Stomach smooth muscle (tissue), 2 donors: ENCODE measurements at regions not wholly inside any gene's neighbourhood (a gene's known extent, or its start where the extent isn't known, plus 50 kb on each side); places are given as distances from the start of the nearest gene placed in this dataset.

ENCODE experiments used
- H3K27ac ChIP-seq: one replicate; pipeline ENCODE4 v1.7.0; 2013; ENCODE audit warnings: mild to moderate bottlenecking, low read length, inconsistent platforms
- H3K27me3 ChIP-seq, 2 donors: one replicate each; pipeline ENCODE4 v1.7.0; 2013; ENCODE audit warnings: low read length in 2 of 2; ENCODE audit not compliant: insufficient read depth in 2 of 2, control insufficient read depth in 1 of 2
- H3K36me3 ChIP-seq, 2 donors: one replicate each; pipeline ENCODE4 v1.7.0; 2013; ENCODE audit warnings: low read length in 2 of 2; ENCODE audit not compliant: control insufficient read depth in 2 of 2, insufficient read depth in 2 of 2
- H3K4me1 ChIP-seq: one replicate; pipeline ENCODE4 v1.7.0; 2013; ENCODE audit warnings: low read length; ENCODE audit not compliant: control insufficient read depth, insufficient read depth
- H3K4me3 ChIP-seq, 2 donors: one replicate each; pipeline ENCODE4 v1.7.0; 2013; ENCODE audit warnings: low read length in 2 of 2
- H3K9ac ChIP-seq, 2 donors: one replicate each; pipeline ENCODE4 v1.7.0; 2013; ENCODE audit warnings: low read length in 2 of 2, mild to moderate bottlenecking in 1 of 2
- H3K9me3 ChIP-seq, 2 donors: one replicate each; pipeline ENCODE4 v1.7.0; 2013; ENCODE audit warnings: low read length in 2 of 2; ENCODE audit not compliant: control insufficient read depth in 2 of 2
- donor health status: healthy.
- donor health status: Pancreatic carcinoma.

GRCh38 chr7:135828604-135829003 is 80.0 kb upstream of the FAM180A start:
- Histone ChIP-seq H3K9ac (no peak overlapping the region), H3K36me3 (no peaks in the 10 kb centered on the region), H3K9me3 (no peaks in the 10 kb centered on the region), H3K27ac (no peak overlapping the region), H3K4me1 (no peaks in the 10 kb centered on the region), H3K27me3 (no peaks in the 10 kb centered on the region), H3K4me3 (no peak overlapping the region)

GRCh38 chr7:135827391-135827790 is 78.8 kb upstream of the FAM180A start:
- H3K9me3 ChIP-seq = no peaks in the 10 kb centered on the region
- H3K27me3 ChIP-seq = no peaks in the 10 kb centered on the region
- H3K9ac ChIP-seq = no peak overlapping the region
- H3K36me3 ChIP-seq = no peaks in the 10 kb centered on the region
- no peak overlapping the region for H3K4me3 ChIP-seq
- H3K27ac ChIP-seq = no peak overlapping the region
- no peaks in the 10 kb centered on the region for H3K4me1 ChIP-seq

DNA sequence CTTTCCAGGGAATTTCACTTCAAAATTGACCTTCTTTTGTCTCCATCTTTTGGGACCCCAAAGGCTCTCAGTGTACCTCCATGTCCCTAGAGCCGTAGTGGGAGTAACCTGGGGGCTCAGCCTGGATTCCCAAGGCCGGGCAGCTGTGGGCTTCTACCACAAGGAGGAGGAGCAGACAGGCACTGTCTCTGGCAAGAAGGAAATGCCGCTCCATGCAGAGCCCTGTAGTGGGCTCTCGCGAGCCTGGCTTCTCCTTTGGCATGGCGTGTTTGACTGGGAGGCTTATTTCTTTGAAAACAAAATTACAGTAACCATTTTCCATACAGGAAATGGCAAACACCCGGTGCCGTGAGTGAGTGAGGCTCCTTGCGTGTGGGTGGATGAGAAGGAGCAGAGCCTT is 76.8 kb upstream of the FAM180A start:
- H3K9me3 ChIP-seq = no peaks in the 10 kb centered on the region
- H3K4me3 ChIP-seq = no peak overlapping the region
- H3K27me3 ChIP-seq = no peaks in the 10 kb centered on the region
- no peaks in the 10 kb centered on the region for H3K36me3 ChIP-seq
- H3K9ac ChIP-seq = no peak overlapping the region
- H3K4me1 ChIP-seq = no peaks in the 10 kb centered on the region
- H3K27ac ChIP-seq = no peak overlapping the region

GRCh38 chr7:135822376-135822775 is 73.8 kb upstream of the FAM180A start:
- no peaks in the 10 kb centered on the region for H3K27me3 ChIP-seq
- no peaks in the 10 kb centered on the region for H3K36me3 ChIP-seq
- no peak overlapping the region for H3K27ac ChIP-seq
- no peaks in the 10 kb centered on the region for H3K4me1 ChIP-seq
- H3K4me3 ChIP-seq = no peak overlapping the region
- H3K9me3 ChIP-seq = no peaks in the 10 kb centered on the region
- H3K9ac ChIP-seq = no peak overlapping the region

- H3K4me3 ChIP-seq = no peak overlapping the region
- no peaks in the 10 kb centered on the region for H3K36me3 ChIP-seq
- H3K9ac ChIP-seq = no peak overlapping the region
- no peaks in the 10 kb centered on the region for H3K9me3 ChIP-seq
- H3K27me3 ChIP-seq = no peaks in the 10 kb centered on the region
- H3K27ac ChIP-seq = no peak overlapping the region
- no peaks in the 10 kb centered on the region for H3K4me1 ChIP-seq
These were observed 69.0 kb upstream of the FAM180A start for GRCh38 chr7:135817583-135817982.

DNA sequence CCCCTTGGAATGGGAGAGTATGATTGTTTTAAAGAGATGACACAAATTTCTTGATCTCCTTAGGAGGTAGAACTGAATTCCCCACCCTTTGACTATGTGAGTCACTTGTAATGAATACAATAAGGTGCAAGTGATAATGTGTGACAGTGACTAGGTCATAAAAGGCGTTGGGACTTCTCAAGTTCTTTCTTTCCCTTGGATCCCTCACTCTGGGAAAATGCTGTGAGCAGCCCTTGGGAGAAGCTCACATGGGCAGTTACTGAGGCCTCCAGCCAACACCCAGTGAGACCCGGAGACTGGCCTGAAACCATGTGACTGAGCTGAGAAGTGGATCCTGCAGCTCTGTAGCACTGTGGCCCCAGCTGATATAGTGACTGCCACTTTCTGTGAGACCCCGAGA is 66.4 kb upstream of the FAM180A start:
- Histone ChIP-seq H3K9me3 (no peaks in the 10 kb centered on the region), H3K4me1 (no peaks in the 10 kb centered on the region), H3K27me3 (no peaks in the 10 kb centered on the region), H3K27ac (no peak overlapping the region), H3K9ac (no peak overlapping the region), H3K36me3 (no peaks in the 10 kb centered on the region), H3K4me3 (no peak overlapping the region)

- Histone ChIP-seq H3K4me3 (no peak overlapping the region), H3K27ac (no peak overlapping the region), H3K4me1 (peaks cover 13% of the 10 kb centered on the region), H3K9ac (no peak overlapping the region), H3K27me3 (no peaks in the 10 kb centered on the region), H3K9me3 (no peaks in the 10 kb centered on the region), H3K36me3 (no peaks in the 10 kb centered on the region)
These were observed 63.5 kb upstream of the FAM180A start for GRCh38 chr7:135812148-135812547.

- H3K4me1 ChIP-seq = peaks cover 13% of the 10 kb centered on the region
- H3K36me3 ChIP-seq = no peaks in the 10 kb centered on the region
- no peak overlapping the region for H3K4me3 ChIP-seq
- H3K27ac ChIP-seq = no peak overlapping the region
- H3K9me3 ChIP-seq = no peaks in the 10 kb centered on the region
- no peak overlapping the region for H3K9ac ChIP-seq
- H3K27me3 ChIP-seq = no peaks in the 10 kb centered on the region
These were observed 62.9 kb upstream of the FAM180A start for GRCh38 chr7:135811506-135811905.

- H3K4me1 ChIP-seq = peaks cover 13% of the 10 kb centered on the region
- no peak overlapping the region for H3K4me3 ChIP-seq
- no peaks in the 10 kb centered on the region for H3K36me3 ChIP-seq
- no peak overlapping the region for H3K9ac ChIP-seq
- no peak overlapping the region for H3K27ac ChIP-seq
- no peaks in the 10 kb centered on the region for H3K27me3 ChIP-seq
- no peaks in the 10 kb centered on the region for H3K9me3 ChIP-seq
These were observed 59.6 kb upstream of the FAM180A start for GRCh38 chr7:135808206-135808605.

DNA sequence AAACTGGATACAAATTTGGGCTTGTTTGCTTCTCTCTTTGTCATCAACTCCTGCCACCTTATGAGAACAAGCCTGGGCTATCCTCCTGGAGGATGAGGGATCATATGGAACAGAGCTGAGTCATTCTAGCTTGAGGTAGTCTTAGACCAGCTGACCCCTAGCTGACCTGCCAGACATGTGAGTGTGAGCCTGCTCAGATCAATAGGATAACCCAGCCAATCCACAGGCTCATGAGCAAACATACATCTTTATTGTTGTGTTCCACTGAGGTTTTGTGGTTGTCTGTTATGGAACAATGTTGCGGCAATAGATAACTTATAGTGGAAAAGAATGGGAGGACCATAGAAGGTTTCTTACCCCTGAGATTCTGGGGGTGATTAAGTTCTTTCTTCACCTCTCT is 54.5 kb upstream of the FAM180A start:
- H3K4me3 ChIP-seq = no peak overlapping the region
- no peaks in the 10 kb centered on the region for H3K9me3 ChIP-seq
- no peak overlapping the region for H3K9ac ChIP-seq
- no peaks in the 10 kb centered on the region for H3K27me3 ChIP-seq
- H3K36me3 ChIP-seq = no peaks in the 10 kb centered on the region
- H3K4me1 ChIP-seq = peaks cover 4% of the 10 kb centered on the region
- H3K27ac ChIP-seq = no peak overlapping the region

DNA sequence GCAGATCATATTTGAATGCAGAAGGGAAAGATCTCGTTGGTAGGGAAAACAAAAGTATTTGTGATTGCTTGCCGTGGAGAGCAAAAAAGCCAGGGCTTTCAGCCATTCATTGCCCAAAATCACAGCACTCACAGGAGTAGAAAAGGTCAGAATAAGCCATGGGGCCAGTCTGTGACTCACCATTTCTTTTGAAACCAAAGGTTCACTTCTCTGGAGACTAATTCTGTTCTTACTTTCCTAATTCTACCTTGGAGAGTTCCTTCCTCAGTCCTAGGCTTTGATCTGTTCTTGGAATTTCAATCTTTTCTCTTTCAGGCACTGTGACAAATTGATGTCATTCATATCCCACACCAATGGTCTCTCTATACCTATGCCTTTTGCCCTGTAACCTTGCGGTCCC is 54.1 kb upstream of the FAM180A start:
- peaks cover 5% of the 10 kb centered on the region for H3K4me1 ChIP-seq
- no peaks in the 10 kb centered on the region for H3K36me3 ChIP-seq
- no peak overlapping the region for H3K27ac ChIP-seq
- H3K9ac ChIP-seq = no peak overlapping the region
- no peak overlapping the region for H3K4me3 ChIP-seq
- H3K9me3 ChIP-seq = no peaks in the 10 kb centered on the region
- no peaks in the 10 kb centered on the region for H3K27me3 ChIP-seq

GRCh38 chr7:135801877-135802276 is 53.3 kb upstream of the FAM180A start:
- H3K27me3 ChIP-seq = no peaks in the 10 kb centered on the region
- no peak overlapping the region for H3K27ac ChIP-seq
- H3K36me3 ChIP-seq = no peaks in the 10 kb centered on the region
- H3K4me3 ChIP-seq = no peak overlapping the region
- H3K9me3 ChIP-seq = no peaks in the 10 kb centered on the region
- peaks cover 7% of the 10 kb centered on the region for H3K4me1 ChIP-seq
- no peak overlapping the region for H3K9ac ChIP-seq
